ENCODE measurements at regions not wholly inside any gene's neighbourhood (a gene's known extent, or its start where the extent isn't known, plus 50 kb on each side); places are given as distances from the start of the nearest gene placed in this dataset.

DNA sequence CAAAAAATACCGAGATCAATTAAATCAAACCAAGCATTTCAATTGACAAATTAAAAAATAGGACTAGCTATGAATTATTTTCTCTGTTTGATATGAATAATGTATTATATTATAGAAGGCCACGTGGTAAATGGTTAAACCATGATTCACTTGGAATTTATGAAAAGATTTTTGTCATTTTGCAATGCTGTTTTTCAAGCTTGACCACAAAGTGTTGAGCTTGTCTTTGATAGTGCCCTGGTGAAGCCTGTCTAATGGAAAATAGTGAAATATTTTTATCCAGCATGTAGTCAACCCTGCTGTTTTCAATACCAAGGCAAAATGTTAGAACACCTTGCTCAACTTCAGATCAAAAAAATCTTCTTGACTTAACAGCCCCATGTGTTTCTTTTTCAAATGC, 288.0 kb upstream of the PRMT6 start:
- TF ChIP-seq, protein P1, sequence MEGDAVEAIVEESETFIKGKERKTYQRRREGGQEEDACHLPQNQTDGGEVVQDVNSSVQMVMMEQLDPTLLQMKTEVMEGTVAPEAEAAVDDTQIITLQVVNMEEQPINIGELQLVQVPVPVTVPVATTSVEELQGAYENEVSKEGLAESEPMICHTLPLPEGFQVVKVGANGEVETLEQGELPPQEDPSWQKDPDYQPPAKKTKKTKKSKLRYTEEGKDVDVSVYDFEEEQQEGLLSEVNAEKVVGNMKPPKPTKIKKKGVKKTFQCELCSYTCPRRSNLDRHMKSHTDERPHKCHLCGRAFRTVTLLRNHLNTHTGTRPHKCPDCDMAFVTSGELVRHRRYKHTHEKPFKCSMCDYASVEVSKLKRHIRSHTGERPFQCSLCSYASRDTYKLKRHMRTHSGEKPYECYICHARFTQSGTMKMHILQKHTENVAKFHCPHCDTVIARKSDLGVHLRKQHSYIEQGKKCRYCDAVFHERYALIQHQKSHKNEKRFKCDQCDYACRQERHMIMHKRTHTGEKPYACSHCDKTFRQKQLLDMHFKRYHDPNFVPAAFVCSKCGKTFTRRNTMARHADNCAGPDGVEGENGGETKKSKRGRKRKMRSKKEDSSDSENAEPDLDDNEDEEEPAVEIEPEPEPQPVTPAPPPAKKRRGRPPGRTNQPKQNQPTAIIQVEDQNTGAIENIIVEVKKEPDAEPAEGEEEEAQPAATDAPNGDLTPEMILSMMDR (IDR thresholded peaks at IDR 0.05; ENCODE audit: insufficient read depth, low read length), result no peak
- no peak overlapping the region for H3K4me3 ChIP-seq (ENCODE audit: low read depth, low read length)
- DNase-seq (ENCODE audit: low read depth), result peak; percentile 70

DNA sequence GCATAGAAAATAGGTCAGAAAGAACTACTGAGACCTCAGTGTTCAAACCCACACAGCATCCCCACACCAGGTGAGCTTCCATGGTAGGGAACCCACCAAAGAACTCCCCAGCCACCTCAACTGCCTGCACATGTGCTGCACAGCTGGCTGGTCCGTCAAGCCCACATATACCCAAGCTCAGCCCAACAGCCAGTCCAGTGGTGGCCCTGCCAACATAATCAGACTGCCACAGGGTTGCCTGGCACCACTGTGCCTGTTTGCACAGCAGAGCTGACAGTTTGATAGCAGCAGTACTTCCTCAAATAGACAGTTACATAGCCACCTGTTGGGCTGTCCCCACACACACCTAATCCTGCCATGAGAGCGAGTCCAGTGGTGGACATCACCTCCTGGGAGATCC, 283.3 kb upstream of the PRMT6 start:
- DNase-seq (ENCODE audit: low read depth), result no peak
- TF ChIP-seq, protein P1 (IDR thresholded peaks at IDR 0.05; ENCODE audit: insufficient read depth, low read length), result no peak
- no peak overlapping the region for H3K4me3 ChIP-seq (ENCODE audit: low read depth, low read length)

DNA sequence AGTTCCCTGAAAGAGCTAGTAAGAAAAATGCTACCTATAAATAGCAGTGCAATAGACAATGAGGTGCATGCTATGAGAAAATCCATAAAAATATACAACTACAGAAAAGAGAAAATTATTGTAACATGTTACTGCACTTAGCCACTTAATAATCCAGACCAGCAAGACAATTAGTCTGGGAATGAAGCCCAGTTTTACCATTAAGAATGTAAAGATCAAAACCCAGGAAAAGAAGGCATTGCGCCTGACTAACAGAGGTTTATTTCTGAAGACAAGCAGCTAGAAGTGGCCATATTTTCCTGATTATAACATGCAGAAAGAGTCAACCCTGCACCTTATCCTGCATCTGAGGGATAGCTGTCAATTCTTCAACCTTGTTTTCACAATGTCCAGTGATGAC, 276.4 kb upstream of the PRMT6 start:
- DNase-seq (ENCODE audit: low read depth), result peak; percentile 20
- no peak overlapping the region for H3K4me3 ChIP-seq (ENCODE audit: low read depth, low read length)
- TF ChIP-seq, protein P1 (IDR thresholded peaks at IDR 0.05; ENCODE audit: insufficient read depth, low read length), result no peak

DNA sequence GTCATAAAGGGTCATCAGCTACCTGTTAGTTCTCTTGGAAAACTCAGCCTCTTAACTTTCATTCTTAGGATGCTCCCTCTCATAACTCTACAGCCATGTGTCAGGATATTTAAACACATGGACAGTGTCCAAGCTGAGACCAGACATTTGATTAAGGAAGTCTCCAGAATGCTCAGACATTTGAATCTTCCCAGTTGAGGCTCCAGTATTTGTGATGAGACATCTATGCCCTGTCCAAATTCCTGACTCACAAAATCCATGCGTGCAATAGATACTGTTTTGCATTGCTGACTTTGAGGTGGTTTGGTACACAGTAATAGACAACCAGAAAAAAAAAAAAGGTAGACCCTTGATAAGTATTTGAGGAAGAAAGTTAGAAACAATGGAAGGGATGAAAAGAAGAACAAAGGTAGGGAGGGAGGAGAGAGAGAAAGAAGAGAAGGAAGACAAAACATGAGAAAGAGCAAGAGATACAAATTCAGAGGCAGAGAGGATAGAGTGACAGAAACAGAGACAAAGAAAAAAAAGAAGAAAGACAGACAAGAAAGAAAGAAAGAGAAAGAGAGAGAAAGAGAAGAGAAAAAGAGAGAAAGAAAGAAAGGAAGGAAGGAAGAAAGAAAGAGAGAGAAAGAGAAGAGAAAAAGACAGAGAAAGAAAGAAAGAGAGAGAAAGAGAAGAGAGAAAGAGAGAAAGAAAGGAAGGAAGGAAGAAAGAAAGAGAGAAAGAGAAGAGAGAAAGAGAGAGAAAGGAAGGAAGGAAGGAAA, 275.5 kb upstream of the PRMT6 start:
- no peak overlapping the region for H3K4me3 ChIP-seq (ENCODE audit: low read depth, low read length)
- TF ChIP-seq, protein P1 (IDR thresholded peaks at IDR 0.05; ENCODE audit: insufficient read depth, low read length), result no peak
- DNase-seq (ENCODE audit: low read depth), result peak; percentile 24

DNA sequence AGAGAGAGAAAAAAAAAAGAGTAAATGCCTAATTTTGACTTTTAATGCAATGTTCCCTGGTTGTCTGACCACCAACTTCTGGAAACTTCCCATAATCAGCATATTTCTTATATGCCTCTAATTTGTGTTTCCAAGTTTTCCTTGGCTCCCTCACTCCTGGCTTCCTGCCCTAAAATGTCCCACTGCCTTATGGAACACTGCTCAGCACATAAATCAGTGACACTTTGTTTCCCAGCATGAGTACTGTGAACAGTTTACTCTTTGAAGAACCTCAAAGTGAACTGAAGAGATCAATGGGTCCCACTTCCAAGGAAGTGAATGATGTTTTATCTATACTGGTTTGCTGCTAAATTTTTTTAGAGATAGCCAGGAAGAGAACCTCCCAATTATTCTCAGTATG, 271.3 kb upstream of the PRMT6 start:
- H3K4me3 ChIP-seq (ENCODE audit: low read depth, low read length), result no peak overlapping the region
- TF ChIP-seq, protein P1 (IDR thresholded peaks at IDR 0.05; ENCODE audit: insufficient read depth, low read length), result no peak
- peak; percentile 31 for DNase-seq (ENCODE audit: low read depth)

DNA sequence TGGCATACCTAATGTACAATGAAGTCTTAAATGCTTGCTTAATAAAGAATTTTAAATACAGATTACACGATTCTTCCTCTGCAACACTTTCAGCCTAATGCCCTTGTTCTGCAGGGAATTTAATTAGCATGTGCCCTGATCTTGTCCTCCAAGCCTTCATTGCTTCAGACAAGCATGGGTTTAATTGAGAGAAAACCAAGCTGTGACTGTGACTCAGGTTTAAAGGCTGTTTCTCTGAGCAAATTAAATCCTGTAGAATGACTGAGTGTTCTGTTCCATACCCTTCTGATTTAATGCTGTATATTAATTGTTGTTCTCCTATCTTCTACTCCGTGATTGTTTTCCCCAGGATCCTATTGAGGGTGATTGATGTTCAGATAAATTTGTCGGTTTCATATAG, 269.0 kb upstream of the PRMT6 start:
- DNase-seq (ENCODE audit: low read depth), result no peak
- TF ChIP-seq, protein P1 (IDR thresholded peaks at IDR 0.05; ENCODE audit: insufficient read depth, low read length), result no peak
- H3K4me3 ChIP-seq (ENCODE audit: low read depth, low read length), result no peak overlapping the region

DNA sequence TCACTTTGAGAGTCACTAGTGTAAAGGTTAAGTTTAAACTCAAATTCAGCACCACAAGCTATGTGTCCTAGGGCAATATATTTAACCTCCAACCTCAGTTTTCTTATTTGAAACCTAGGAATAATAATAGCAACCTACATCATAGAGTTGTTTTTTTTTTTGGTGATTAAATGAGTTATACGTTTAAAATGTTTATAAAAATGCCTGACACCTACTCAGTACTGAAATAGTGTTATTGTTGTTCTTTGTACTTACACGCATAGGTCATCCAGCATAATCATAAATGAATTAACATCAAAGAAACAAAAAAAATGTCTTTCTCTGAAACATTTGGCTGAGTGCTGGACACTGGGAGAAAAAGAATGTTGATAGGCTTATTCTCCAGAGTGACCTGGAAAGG, 266.8 kb upstream of the PRMT6 start:
- TF ChIP-seq, protein P1 (IDR thresholded peaks at IDR 0.05; ENCODE audit: insufficient read depth, low read length), result no peak
- H3K4me3 ChIP-seq (ENCODE audit: low read depth, low read length), result no peak overlapping the region
- DNase-seq (ENCODE audit: low read depth), result no peak

Measured in fibroblast of the aortic adventitia (primary cell).